H9 (cell line): ENCODE measurements at regions not wholly inside any gene's neighbourhood (a gene's known extent, or its start where the extent isn't known, plus 50 kb on each side); places are given as distances from the start of the nearest gene placed in this dataset.

Source experiments
- DNase-seq: peaks from one replicate; pipeline ENCODE4 v3.0.0-alpha.2; 2017
- H2AFZ ChIP-seq: one replicate; pipeline ENCODE4 v1.6.1; 2013; ENCODE audit warnings: mild to moderate bottlenecking, low read length, control low read depth, moderate library complexity
- H2AK5ac ChIP-seq: 2 replicates; pipeline ENCODE4 v1.6.1; 2013; ENCODE audit warnings: low read length, control low read depth, mixed read lengths; ENCODE audit not compliant: insufficient read length
- H2BK120ac ChIP-seq: one replicate; pipeline ENCODE4 v1.6.1; 2013; ENCODE audit warnings: low read depth, mild to moderate bottlenecking, low read length, control low read depth, inconsistent platforms; ENCODE audit not compliant: poor library complexity, severe bottlenecking
- H2BK12ac ChIP-seq: 2 replicates; pipeline ENCODE4 v1.6.1; 2013; ENCODE audit warnings: low read length, control low read depth, mixed read lengths, low read depth; ENCODE audit not compliant: insufficient read length
- H2BK15ac ChIP-seq: 2 replicates; pipeline ENCODE4 v1.6.1; 2013; ENCODE audit warnings: low read depth, low read length, control low read depth
- H2BK20ac ChIP-seq: one replicate; pipeline ENCODE4 v1.6.1; 2013; ENCODE audit warnings: low read depth, mild to moderate bottlenecking, low read length, control low read depth, inconsistent platforms; ENCODE audit not compliant: poor library complexity, severe bottlenecking
- H2BK5ac ChIP-seq: 2 replicates; pipeline ENCODE4 v1.6.1; 2013; ENCODE audit warnings: low read length, control low read depth, mixed read lengths; ENCODE audit not compliant: insufficient read length
- H3K14ac ChIP-seq: 2 replicates; pipeline ENCODE4 v1.6.1; 2013; ENCODE audit warnings: low read length, control low read depth; ENCODE audit not compliant: insufficient read depth
- H3K18ac ChIP-seq: 2 replicates; pipeline ENCODE4 v1.6.1; 2013; ENCODE audit warnings: low read depth, mild to moderate bottlenecking, mixed read lengths, low read length, control low read depth; ENCODE audit not compliant: insufficient read length
- H3K23ac ChIP-seq: 2 replicates; pipeline ENCODE4 v1.6.1; 2013; ENCODE audit warnings: low read length, control low read depth, mixed read lengths, low read depth; ENCODE audit not compliant: insufficient read length
- H3K23me2 ChIP-seq: 2 replicates; pipeline ENCODE4 v1.6.1; 2013; ENCODE audit warnings: low read depth, mild to moderate bottlenecking, mixed read lengths, low read length, control low read depth; ENCODE audit not compliant: insufficient read length, poor library complexity, severe bottlenecking
- H3K27ac ChIP-seq: 2 replicates; pipeline ENCODE4 v1.5.1; 2013; ENCODE audit warnings: low read length, control low read depth, mixed read lengths, low read depth; ENCODE audit not compliant: insufficient read length
- H3K27me3 ChIP-seq: 2 replicates; pipeline ENCODE4 v1.6.1; 2013; ENCODE audit warnings: low read length, control low read depth, inconsistent platforms; ENCODE audit not compliant: insufficient read depth
- H3K4ac ChIP-seq: 2 replicates; pipeline ENCODE4 v1.6.1; 2013; ENCODE audit warnings: low read depth, mild to moderate bottlenecking, control low read depth, inconsistent platforms, low read length, moderate library complexity
- H3K4me1 ChIP-seq: 2 replicates; pipeline ENCODE4 v1.6.1; 2013; ENCODE audit warnings: low read length, control low read depth, inconsistent platforms; ENCODE audit not compliant: insufficient read depth
- H3K4me2 ChIP-seq: 2 replicates; pipeline ENCODE4 v1.6.1; 2013; ENCODE audit warnings: low read length, control low read depth, mixed read lengths; ENCODE audit not compliant: insufficient read length, insufficient read depth
- H3K56ac ChIP-seq: 2 replicates; pipeline ENCODE4 v1.6.1; 2013; ENCODE audit warnings: low read depth, mild to moderate bottlenecking, mixed read lengths, low read length, control low read depth; ENCODE audit not compliant: insufficient read length
- H3K79me1 ChIP-seq: 2 replicates; pipeline ENCODE4 v1.6.1; 2013; ENCODE audit warnings: low read depth, mild to moderate bottlenecking, moderate library complexity, low read length, control low read depth, inconsistent platforms; ENCODE audit not compliant: insufficient read depth, poor library complexity, severe bottlenecking
- H3K79me2 ChIP-seq: 2 replicates; pipeline ENCODE4 v1.6.1; 2013; ENCODE audit warnings: low read length, control low read depth, inconsistent platforms; ENCODE audit not compliant: insufficient read depth
- H3K9ac ChIP-seq: 2 replicates; pipeline ENCODE4 v1.6.1; 2013; ENCODE audit warnings: low read length, control low read depth, mixed read lengths; ENCODE audit not compliant: insufficient read length; ENCODE audit errors: extremely low read depth
- H3K9me3 ChIP-seq: one replicate; pipeline ENCODE4 v1.6.1; 2013; ENCODE audit warnings: low read depth, low read length, inconsistent platforms; ENCODE audit not compliant: control insufficient read depth
- H3T11ph ChIP-seq: one replicate; pipeline ENCODE4 v1.6.1; 2013; ENCODE audit warnings: mild to moderate bottlenecking, low read length, control low read depth, inconsistent platforms
- H4K20me1 ChIP-seq: one replicate; pipeline ENCODE4 v1.6.1; 2013; ENCODE audit not compliant: control insufficient read depth, insufficient read length, insufficient read depth
- H4K5ac ChIP-seq: 2 replicates; pipeline ENCODE4 v1.6.1; 2013; ENCODE audit warnings: low read depth, mild to moderate bottlenecking, mixed read lengths, low read length, control low read depth; ENCODE audit not compliant: insufficient read length
- H4K8ac ChIP-seq: replicated peaks from 2 replicates; pipeline ENCODE4 v1.6.1; 2013; ENCODE audit warnings: low read length, control low read depth, mixed read lengths, low read depth; ENCODE audit not compliant: insufficient read length
- H4K91ac ChIP-seq: 2 replicates; pipeline ENCODE4 v1.6.1; 2013; ENCODE audit warnings: low read depth, mild to moderate bottlenecking, moderate library complexity, mixed read lengths, low read length, control low read depth; ENCODE audit not compliant: insufficient read length
- H3K27ac Mint-ChIP-seq, 3 experiments: 2 replicates in 2 of 3; 3 replicates in 1 of 3; pipeline ENCODE4 v1.8.0; 2020 to 2021; ENCODE audit warnings: mixed read lengths in 3 of 3, mild to moderate bottlenecking in 1 of 3, moderate library complexity in 1 of 3
- H3K27me3 Mint-ChIP-seq: 2 replicates; pipeline ENCODE4 v1.8.0; 2021; ENCODE audit warnings: low read depth, mild to moderate bottlenecking, moderate library complexity, mixed read lengths
- H3K36me3 Mint-ChIP-seq, 3 experiments: 2 replicates in 2 of 3; 3 replicates in 1 of 3; pipeline ENCODE4 v1.8.0; 2020 to 2021; ENCODE audit warnings: low read depth in 3 of 3, mixed read lengths in 3 of 3; ENCODE audit not compliant: insufficient read depth in 1 of 3
- H3K4me1 Mint-ChIP-seq, 2 experiments: 2 replicates each; pipeline ENCODE4 v1.8.0; 2020; ENCODE audit warnings: mixed read lengths in 2 of 2
- H3K4me3 Mint-ChIP-seq, 2 experiments: 2 replicates in 1 of 2; 3 replicates in 1 of 2; pipeline ENCODE4 v1.8.0; 2020 to 2021; ENCODE audit warnings: mild to moderate bottlenecking in 2 of 2, mixed read lengths in 2 of 2, moderate library complexity in 1 of 2
- H3K9me3 Mint-ChIP-seq, 2 experiments: 2 replicates in 1 of 2; 3 replicates in 1 of 2; pipeline ENCODE4 v1.8.0; 2020; ENCODE audit warnings: mild to moderate bottlenecking in 2 of 2, mixed read lengths in 2 of 2, moderate library complexity in 1 of 2
- WGBS: extraction: QIAGEN DNeasy Blood & Tissue Kit; methylation state at CpG from one replicate; pipeline ENCODE4 v1.1.7; 2013; ENCODE audit warnings: missing lambda C conversion rate, low lambda C conversion rate, mixed read lengths; ENCODE audit not compliant: insufficient read length; ENCODE audit errors: extremely low coverage; 5-methylcytosine and 5-hydroxymethylcytosine counted together
- TF ChIP-seq, protein P1 (sequence below): fragments of 200-600 bp; sonication (generic); conservative IDR thresholded peaks from 3 replicates; pipeline ENCODE4 v1.8.0; 2021; ENCODE audit warnings: antibody characterized with exemption, mild to moderate bottlenecking

DNA sequence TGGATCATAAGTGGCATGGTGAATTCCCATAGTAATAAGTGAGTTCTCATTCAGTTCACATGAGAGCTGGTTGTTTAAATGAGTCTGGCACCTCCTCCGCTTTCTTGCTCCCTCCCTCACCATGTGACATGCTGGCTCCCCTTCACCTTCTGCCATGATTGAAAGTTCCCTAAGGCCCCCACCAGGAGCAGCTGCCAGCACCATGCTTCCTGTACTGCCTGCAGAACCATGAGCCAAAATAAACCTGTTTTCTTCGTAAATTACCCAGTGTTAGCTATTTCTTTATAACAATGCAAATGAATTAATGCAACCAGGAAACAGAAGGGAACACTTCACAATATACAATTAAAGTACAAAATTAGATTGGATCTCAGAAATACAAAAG lies 257.0 kb downstream of the MREG start:
- Histone ChIP-seq H3K18ac (no peak overlapping the region), H3K79me2 (no peaks in the 10 kb centered on the region), H4K91ac (no peak overlapping the region), H2BK12ac (no peak overlapping the region), H2AFZ (no peak overlapping the region), H3K9me3 (no peaks in the 10 kb centered on the region), H2BK5ac (no peak overlapping the region), H4K20me1 (no peaks in the 10 kb centered on the region), H2BK120ac (no peak overlapping the region), H3T11ph (no peak overlapping the region), H3K14ac (no peak overlapping the region), H3K79me1 (no peaks in the 10 kb centered on the region), H4K8ac (no peak overlapping the region), H3K27ac (no peak overlapping the region), H4K5ac (no peak overlapping the region), H3K56ac (no peak overlapping the region), H3K23ac (no peak overlapping the region), H3K4ac (no peak overlapping the region), H2BK15ac (no peak overlapping the region), H3K4me2 (no peak overlapping the region), H2AK5ac (no peak overlapping the region), H2BK20ac (no peak overlapping the region), H3K23me2 (no peaks in the 10 kb centered on the region), H3K4me1 (no peaks in the 10 kb centered on the region), H3K27me3 (no peaks in the 10 kb centered on the region), H3K9ac (no peak overlapping the region)
- Mint-ChIP-seq H3K9me3 (peaks cover under 1% of the 10 kb centered on the region in 2 experiments; a peak in 3 of 5 replicates), H3K4me1 (peaks cover under 1 to 7% of the 10 kb centered on the region in 2 experiments; a peak in 2 of 4 replicates), H3K27me3 (no peaks in the 10 kb centered on the region; the same call in 1 of the 2 replicates), H3K4me3 (no peak overlapping the region), H3K36me3 (peaks cover 0 to under 1% (median under 1%) of the 10 kb centered on the region in 3 experiments; a peak in 3 of 7 replicates), H3K27ac (peak overlapping the region in 1 of 3 experiments; percentile 68; a peak in 1 of 7 replicates)
- TF ChIP-seq, protein P1, sequence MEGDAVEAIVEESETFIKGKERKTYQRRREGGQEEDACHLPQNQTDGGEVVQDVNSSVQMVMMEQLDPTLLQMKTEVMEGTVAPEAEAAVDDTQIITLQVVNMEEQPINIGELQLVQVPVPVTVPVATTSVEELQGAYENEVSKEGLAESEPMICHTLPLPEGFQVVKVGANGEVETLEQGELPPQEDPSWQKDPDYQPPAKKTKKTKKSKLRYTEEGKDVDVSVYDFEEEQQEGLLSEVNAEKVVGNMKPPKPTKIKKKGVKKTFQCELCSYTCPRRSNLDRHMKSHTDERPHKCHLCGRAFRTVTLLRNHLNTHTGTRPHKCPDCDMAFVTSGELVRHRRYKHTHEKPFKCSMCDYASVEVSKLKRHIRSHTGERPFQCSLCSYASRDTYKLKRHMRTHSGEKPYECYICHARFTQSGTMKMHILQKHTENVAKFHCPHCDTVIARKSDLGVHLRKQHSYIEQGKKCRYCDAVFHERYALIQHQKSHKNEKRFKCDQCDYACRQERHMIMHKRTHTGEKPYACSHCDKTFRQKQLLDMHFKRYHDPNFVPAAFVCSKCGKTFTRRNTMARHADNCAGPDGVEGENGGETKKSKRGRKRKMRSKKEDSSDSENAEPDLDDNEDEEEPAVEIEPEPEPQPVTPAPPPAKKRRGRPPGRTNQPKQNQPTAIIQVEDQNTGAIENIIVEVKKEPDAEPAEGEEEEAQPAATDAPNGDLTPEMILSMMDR: no peak
- WGBS: no CpG with 5 or more reads among the region's 2 CpGs
- DNase-seq: no peak
